GM21786 (cell line): ENCODE measurements at regions not wholly inside any gene's neighbourhood (a gene's known extent, or its start where the extent isn't known, plus 50 kb on each side); places are given as distances from the start of the nearest gene placed in this dataset.

ENCODE experiments used
- ATAC-seq: cut with Tn5 transposase; IDR thresholded peaks from one replicate; pipeline ENCODE4 v1.9.1; 2021; ENCODE audit not compliant: unreplicated experiment

DNA sequence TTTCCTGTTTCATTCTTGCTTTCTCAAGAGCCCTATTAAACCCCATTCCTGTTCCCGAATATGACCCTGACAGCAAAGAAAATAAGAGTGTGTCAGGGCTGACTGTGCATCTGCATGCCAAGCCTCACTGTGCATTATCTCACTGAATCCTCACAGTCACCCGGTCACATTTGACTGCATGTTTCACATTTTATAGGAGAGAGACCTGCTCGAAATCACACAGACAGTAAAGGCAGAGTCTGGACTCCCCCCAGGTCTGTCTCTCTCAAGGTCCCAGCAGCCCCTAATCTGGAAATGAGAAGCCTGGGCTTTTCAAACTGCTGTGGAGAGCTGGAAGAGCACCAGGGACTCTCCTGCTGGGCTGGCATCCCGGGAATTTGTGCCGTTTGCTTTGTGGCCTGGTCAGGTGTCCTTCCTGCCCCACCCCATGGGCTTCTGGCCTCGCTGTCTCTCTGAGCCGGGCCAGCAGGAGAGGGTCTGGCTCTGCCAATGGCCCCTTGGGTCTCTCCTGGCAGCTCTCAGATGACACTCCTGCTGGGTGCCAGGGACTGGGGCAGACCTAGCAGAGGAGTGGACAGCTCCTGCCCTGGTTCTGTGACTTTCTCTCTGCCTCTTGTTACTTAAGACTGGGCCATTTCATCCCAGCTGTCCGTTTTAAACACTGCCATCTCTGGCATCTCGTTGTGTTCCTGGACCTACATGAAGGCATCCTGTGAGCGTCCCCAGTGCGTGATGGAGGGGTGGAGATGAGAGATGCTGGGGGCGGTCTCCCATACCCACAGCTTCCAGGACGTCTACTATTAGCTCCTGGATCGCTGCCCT lies 173.6 kb downstream of the ARHGAP12 start:
- no peak for ATAC-seq

DNA sequence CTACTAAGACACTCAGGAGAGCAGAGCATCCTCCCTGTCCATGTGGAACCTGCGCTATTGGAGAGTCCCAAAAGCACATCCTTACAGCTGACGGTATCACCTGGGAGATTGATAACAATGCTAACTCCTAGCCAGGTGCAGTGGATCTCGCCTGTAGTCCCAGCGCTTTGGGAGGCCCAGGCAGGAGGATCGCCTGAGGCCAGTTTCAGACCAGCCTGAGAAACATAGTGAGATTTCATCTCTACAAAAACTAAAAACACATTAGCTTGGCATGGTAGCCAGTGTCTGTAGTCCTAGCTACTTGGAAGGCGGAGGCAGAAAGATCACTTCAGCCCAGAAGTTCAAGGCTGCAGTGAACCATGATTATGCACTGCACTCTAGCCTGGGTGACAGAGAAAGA lies 174.9 kb downstream of the ARHGAP12 start:
- no peak for ATAC-seq

DNA sequence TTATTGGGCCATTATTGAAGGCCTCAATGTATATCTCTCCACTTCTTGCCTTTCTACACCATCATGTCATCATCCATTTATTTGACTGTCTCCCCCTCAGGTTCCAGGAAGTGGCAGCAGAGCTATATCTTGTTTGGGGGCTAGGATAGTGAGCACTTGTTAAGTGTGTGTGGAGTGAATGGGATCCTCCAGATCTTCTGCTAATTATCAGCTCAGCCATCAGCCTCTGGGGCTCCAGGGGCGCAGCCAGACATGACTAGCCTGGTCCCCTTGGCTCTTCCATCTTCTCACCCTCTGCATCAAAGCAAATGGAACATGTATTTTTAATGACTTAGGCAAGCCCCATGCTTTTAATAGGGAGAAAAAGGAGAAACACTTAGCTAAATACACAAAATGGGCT lies 176.5 kb downstream of the ARHGAP12 start:
- no peak for ATAC-seq

DNA sequence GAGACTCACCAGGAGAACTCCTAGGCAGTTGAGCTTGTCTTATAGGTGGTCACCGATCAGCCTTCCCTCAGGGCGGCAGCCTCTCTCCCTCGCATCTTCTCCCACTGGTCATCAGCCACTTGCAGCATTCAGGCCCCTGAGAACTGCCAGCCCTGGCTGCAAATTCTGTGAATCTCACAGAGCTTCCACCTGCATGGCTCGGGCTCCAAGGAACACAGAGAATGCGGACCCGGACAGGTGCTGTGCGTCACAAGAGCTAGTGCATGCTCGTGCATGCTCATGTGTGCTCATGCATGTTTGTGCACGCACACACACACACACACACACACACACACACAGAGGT lies 176.9 kb downstream of the ARHGAP12 start:
- ATAC-seq, result no peak

DNA sequence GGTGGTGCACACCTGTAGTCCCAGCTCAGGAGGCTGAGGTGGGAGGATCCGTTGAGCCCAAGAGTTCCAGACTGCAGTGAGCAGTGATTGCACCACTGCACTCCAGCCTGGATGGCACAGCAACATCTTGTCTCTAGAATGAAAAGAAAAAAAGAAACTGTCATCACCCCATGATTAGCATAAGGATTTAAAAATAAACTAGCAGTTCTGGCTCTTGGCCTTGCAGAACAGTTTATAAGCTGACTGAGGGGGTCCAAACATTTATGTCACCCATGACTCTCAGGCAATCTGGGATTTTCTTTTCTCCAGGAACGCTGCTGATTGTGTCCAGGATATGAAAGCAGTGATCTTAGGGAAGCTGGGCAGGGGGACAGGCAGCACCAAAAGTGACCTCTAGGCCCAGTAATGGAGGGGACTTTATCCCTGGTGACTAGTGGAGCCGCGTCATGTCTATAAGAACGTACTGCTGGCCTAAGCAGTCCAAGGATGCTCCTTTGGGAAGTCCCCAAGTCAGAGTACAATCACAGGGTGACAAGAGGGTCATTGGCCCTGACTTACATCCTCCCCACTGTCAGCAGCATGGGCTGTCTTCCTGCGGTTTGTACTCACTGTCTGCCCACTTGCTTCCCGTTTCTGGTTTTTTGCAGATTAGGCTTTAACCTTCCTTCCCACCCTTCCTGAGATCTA lies 177.4 kb downstream of the ARHGAP12 start:
- no peak for ATAC-seq

DNA sequence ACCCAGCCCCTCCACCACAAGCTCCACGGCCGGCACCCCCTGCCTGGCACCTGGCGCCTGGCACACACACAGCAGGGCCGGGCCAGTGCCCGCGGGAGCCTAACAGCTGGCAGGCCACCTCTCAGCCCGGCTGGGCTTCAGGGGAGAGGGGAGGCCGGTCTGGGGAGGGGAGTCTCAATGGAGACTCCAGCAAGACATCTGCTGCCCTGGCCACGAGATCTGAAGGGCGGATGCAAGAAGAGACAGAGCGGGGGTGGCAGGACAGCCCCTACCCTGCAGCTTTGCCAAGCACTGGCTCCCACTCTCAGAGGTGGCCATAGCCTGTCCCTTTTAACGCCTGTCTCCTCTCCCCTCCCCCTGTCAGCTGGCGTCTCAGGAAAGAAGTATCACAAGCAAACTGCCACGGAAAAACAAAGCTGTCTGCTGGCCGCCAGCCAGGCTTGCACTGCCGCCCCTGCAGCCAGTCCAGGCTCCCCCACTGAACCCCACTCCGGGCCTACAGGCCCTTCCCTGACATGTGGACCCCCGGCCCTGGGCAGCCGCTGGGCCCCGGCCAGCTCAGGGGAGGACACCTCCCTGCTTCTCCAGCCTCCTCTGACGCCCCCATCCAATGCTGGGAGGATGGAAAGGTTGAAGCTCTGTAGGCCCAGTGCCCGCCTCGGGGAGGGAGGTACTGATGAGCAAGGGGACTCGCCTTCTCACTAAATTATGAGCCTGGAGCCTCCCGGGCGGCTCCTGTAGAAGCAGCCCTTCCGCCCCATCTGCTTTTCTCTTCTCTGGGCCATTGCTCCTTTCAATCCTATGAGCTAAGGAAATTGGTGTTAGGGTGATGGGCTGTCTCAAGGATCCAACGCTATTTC lies 178.4 kb downstream of the ARHGAP12 start:
- ATAC-seq, result no peak

DNA sequence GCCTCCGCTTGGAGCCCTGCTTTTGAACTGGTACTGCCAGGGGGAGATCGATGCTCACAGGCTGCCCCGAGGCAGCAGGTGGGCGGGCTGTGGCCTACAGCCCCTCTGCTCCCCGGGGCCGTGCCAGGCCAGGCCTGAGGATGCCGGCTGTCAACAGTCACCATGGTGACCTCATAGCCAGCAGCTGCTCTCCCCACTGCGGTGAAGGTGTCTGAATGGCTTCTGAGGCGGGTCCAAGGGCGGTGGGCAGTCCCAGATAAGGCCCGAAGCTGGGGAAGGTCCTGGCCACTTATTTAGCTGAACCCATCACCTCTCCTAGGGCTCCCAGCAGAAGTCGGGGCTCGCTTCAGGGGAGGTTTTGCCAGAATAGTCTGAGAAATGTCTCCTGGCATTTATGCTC lies 179.3 kb downstream of the ARHGAP12 start:
- ATAC-seq, result no peak

DNA sequence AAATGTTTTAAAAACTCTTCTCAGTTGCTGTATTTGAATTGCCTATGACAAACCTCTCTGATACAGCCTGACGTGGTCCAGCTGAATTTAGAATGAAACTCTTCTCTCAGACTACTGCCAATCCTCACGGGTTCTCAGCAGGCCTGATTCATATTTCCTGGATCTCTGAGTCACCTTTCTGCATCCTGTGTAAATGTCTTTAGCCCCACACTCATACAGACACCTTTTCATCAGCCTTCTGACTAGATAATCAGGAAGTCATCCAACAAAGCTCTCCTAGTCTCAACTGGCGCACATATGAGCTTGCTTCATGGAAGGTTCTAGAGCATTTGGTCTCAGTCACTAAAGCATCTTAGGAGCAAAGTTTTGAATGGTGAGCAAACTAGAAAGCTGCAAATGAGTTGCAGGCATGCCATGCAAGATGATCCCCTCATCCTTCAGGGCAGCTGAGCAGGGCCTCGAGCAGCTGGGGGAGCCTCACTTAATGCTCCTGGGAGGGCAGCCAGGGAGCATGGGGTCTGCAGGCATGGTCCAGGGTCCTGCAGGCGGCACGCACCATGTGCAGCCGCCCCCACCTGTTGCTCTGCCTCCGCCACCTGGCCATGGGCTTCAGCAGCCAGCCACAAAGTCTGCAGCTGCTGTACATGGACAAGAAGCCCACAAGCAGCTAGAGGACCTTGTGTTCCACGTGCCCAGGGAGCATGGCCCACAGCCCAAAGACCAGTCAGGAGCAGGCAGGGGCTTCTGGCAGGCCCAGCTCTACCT lies 182.8 kb downstream of the ARHGAP12 start:
- no peak for ATAC-seq

DNA sequence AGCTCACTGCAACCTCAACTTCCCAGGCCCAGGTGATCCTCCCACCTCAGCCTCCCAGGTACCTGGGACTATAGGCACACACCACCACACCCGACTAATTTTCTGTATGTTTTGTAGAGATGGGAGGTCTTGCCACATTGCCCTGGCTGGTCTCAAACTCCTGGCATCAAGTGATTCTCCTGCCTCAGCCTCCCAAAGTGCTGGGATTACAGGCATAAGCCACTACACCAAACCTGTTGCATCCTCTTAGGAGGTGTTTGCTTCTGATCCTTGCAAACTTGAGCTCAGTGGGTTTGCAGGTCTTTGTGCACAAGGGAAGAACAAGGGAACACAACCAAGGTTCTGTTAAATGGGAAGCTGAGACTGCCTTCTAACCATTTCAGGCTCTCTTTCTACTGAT lies 184.6 kb downstream of the ARHGAP12 start:
- ATAC-seq, result no peak

DNA sequence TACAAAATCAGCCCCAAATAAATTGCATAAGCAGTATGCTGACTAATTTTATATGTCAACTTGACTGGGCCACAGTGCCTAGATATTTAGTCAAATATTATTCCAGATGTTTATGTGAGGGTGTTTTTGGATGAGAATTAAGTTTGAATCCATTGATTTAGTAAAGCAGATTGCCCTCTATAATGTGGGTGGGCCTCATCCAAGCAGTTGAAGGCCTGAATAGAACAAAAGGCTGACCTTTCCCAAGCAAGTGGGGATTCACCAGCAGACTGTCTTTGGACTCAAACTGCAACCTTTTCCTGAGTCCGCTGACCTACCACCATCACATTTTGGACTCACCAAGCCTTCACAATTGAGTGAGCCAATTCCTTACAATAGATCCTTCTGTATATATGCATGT lies 186.4 kb downstream of the ARHGAP12 start:
- ATAC-seq, result no peak

DNA sequence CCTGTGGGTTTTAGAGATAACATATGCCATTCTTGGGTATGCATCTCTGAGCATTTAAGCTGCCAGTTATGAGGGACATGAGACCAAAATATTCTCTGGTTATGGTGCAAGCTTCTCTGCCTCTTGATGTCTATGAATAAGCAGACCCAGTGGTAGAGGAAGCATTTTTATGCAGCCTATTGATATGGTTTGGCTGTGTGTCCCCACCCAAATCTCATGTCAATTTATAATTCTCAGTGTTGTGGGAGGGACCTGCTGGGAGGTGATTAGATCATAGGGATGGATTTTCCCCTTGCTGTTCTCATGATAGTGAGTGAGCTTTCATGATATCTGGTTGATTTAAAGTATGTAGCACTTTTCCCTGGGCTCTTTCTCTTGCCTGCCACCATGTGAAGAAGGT lies 187.2 kb downstream of the ARHGAP12 start:
- no peak for ATAC-seq

DNA sequence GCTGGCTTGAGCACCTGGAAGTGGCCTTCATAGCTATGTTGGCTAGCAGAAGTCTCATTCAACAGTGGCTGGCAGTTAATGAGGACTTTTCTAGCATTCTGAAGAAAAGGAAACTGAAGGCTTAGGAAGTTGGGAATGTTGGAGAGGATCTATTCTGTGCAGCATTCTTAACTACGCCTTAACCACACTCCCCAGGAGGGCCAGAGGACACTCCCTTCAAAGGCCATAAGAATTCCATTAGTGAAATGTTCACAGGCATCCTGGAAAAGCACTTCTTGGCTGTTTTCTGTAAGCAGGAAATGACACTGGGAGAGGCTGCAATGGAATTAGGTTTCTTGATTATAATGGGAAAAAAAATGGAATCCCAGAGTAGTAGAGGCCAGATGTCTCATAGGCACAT lies 188.9 kb downstream of the ARHGAP12 start:
- ATAC-seq, result no peak

DNA sequence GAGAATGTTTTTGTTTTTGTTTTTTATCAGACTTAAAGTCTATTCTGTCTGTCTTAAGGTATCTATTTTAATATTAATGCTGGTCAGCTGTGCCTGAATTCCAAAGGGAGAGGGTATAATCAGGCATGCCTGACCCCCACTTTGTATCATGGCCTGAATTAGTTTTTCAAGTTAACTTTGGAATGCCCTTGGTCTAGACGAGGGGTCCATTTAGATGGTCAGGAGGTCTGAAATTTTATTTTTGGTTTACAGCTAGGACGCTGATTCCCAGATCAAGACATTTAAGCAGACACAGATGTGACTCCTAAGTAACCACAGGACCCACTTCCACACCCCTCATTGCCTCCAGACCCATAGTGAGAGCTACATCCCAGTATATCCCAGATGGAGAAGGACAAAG lies 189.5 kb downstream of the ARHGAP12 start:
- no peak for ATAC-seq

DNA sequence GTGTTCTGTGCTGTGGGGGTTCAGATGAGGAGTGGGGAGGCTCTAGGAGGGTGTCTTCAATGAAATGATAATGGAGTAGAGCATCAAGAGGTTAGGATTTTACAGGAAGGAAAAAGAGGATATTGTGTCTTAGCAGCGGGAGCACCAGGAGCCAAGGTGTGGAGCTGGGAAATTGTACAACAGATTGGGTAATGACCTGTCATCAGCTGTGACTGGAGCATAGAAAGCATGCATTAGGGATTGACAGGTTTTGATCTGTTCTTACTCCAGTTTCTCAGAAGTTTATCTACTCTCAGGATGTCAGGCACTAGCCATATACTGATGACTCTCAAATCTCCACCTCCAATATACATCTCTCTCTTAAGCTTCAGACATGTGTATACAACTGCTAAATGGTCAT lies 196.9 kb downstream of the ARHGAP12 start:
- no peak for ATAC-seq

DNA sequence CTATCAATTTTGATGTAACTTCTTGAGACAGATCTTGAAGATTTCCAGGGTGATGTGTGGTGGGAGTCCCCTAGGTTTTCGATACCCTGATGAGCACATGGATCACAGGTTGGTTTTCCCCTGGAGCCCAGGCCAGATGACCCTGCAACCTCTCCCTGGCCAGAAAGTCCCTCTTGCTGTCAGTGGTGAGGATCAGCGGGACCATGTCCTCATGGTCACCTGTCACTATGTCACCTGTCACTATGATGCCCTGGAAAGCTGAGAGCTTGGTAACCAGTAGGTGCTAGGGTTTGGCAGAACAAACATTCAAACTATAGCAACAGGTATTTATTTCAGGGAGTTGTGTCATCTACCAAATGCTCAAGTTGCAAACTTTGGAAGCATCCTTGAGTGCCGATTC lies 197.9 kb downstream of the ARHGAP12 start:
- ATAC-seq, result no peak

DNA sequence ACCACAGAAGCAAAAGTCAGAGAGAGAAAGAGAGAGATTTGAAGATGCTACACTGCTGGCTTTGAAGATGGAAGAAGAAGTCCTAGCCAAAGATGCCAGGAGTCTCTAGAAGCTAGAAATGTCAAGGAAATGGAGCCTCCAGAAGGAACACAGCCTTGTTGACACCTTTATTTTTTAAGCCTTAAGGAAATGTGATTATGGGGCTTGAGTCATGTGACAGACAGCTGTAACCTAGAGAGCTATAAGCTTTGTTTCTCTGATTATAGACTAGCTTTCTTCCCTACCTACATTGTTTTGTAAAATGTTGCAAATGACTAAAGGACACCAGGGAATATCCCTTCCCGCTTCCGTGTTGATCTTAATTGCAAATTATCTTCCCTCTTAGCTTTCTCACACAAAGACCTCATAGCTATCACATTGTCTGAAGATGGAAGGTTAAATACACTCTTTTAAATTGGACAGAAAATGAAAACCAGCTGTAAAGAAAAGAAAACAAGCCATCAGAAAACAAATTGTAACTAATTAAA lies 199.9 kb downstream of the ARHGAP12 start:
- no peak for ATAC-seq

DNA sequence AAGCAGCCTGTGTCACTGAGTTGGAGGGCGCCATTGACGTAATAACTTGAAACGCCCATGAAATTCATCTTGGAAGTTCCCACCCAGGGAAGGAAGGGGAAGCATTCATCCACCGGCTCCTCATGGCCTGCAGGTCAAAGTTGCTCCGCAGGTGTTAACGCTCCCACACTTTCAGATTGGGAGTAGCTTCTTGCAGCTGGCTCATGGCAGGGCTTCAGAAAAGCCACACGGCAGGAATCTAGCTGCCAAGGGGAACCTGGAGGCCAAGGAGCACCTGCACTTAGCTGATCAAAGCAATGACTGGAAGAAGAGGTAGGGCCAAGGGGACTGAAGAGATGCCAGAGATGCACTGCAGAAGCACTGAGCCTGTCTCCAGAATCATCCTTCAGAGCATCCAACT lies 203.2 kb downstream of the ARHGAP12 start:
- no peak for ATAC-seq

DNA sequence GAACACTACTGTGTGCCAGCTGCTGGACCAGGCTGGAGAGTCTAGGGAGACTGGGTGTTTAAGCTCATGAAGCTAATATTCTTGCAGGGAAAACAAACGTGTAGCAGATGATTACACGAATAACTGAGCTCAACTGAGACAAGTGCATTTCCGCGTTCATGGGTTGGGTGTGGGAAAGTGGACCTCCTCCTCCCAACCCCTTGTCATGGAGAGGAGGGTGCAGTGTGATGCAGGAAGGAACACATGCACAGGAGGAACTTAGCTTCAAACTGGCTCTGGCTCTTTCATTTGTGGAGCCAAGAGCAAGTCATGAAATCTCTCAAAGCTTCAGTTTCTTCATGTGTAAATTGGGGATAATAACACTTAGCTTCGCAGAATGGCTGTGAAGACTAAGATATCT lies 204.3 kb downstream of the ARHGAP12 start:
- ATAC-seq, result no peak

DNA sequence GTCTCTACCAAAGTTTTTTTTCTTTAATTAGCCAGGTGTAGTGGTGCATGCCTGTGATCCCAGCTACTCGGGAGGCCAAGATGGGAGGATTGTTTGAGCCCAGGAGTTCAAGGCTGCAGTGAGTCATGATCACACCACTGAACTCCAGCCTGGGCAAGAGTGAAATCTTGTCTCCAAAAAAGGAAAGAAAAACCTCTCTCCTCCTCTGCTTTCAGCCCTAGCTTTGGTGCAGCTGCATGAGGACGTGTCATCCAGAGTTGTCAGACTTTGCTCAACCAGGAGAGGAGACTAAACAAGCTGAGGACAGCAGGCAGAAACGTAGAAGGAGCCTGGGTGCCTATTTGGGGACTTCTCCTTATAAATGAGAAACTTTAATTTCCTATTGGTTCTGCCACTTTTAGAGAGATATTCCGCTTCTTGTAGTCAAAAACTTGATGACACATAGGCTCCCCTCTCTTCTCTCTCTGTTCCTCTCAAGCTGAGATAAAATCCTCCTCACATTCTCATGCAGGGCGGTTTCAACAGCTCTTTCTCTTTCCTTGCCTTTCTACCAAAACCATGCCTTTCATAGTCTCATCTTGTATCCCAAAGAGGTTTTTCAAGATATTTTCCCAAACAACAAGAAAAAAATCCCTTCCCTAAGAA lies 205.4 kb downstream of the ARHGAP12 start:
- ATAC-seq, result no peak

DNA sequence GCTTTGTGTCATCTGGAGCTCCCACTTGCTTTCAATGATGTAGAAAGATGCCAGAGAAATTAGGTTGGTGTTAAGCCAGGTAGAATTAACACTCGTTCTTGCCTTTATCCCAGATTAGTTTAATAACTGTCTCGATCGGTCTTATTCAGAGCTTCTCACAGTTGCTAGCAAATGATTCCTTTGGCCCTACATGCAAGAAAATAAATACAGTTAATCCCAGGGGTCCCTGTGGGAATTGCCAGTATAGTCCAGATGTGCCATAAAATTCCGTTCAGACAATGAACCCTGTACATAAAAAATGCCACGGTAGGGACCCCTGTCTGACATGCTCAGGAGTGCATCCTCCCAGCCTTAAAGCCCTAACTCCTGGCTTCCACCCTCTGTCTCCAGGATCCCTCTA lies 207.5 kb downstream of the ARHGAP12 start:
- no peak for ATAC-seq
